HG02970 (cell line): ENCODE measurements at regions not wholly inside any gene's neighbourhood (a gene's known extent, or its start where the extent isn't known, plus 50 kb on each side); places are given as distances from the start of the nearest gene placed in this dataset.

ENCODE experiments used
- ATAC-seq: cut with Tn5 transposase; IDR thresholded peaks from one replicate; pipeline ENCODE4 v1.9.1; 2021; ENCODE audit warnings: mild to moderate bottlenecking, moderate library complexity, moderate number of reproducible peaks; ENCODE audit not compliant: unreplicated experiment, low FRiP score

- ATAC-seq = no peak
These were observed 341.1 kb downstream of the BRINP1 start for GRCh38 chr9:119027901-119028699.

DNA sequence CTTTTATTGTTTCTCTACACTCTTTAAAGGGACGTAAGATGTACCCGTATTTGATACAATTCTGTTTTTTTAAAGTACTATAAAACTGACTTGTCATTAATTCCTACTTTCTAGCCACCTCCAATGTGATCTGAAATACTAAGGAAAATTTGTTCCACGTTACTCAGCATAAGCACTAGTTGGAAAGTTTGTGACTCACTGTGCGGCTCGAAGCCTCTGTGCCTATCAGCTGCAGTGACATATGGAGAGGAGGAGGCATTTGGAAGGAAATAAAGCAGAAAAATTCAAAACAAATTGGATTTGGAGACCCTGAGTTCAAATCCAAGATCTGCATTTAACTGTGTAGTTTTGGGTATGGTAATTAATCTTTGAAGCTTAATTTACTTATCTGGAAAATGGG, 339.3 kb downstream of the BRINP1 start:
- ATAC-seq = no peak

- ATAC-seq = no peak
These were observed 335.6 kb downstream of the BRINP1 start for GRCh38 chr9:119033596-119033995.

DNA sequence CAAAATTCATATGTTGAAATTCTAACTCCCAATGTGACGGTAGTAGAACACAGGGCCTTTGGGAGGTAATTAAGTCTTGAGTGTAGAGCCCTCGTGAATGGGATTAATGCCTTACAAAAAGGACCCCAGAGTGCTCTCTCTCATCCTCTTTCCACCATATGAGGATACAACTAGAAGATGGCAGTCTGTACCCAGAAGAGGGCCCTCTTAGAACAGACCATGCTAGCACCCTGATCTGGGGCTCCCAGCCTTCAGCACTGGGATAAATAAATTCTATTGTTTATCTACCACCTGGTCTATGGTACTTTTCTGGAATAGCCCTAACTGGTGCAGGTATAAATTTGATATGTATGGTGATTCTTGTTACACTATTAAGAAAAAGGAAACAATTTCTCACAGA, 332.3 kb downstream of the BRINP1 start:
- ATAC-seq = no peak

GRCh38 chr9:119043996-119044395, 325.2 kb downstream of the BRINP1 start:
- no peak for ATAC-seq

DNA sequence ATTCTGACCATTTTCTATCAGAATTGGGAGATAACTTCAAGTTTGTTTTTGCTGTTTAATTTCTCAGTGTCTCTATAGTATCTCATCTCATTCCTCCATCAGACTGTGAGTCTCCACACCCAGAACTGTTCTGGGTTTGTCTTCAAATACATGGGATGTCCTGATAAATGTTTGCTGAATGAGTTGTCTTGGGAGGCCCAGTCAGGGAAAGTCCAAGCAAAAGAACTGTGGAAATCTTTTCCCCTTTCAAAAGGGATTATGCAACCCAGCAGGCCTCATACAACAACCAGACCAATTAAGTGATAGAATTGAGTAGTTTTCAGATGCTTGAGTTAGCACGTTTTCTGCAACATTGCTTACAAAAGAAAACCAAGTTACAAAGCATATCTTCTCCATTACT, 324.4 kb downstream of the BRINP1 start:
- ATAC-seq = no peak

DNA sequence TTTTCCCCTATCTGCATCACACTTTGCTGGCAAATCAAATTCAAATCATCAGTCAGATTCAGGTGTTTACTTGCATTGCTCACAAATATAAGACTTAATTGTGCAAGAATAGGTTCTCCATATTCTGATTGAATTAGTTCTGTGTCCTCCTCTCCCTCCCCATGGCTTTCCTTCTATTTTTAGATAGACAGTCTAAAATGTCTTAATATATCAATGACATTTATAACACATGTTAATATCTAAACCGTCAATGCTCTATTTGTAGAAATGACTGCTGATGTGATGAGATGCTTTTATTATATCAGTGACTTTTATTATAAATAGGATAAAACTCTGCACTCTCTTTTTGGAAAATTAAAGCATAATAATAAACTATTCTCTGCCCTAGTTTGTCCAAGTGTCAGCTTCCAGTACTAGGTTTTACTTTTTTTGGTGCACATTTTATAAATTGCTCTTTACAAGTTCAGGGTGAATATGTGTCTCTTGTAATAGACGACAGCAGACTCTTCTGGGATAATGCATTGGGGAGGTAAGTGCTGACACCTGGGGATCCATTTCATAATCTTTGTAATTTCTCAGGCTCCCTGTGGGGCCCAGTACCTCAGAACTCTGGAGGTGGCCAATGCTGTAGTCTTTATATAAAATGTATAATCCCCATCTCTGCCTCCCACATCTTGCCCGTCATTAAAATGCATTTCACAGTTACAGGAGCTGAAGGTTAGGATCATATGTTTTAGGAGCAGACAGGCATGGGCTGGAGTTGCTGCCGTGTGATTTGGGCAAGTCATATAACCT, 321.5 kb downstream of the BRINP1 start:
- ATAC-seq = no peak

DNA sequence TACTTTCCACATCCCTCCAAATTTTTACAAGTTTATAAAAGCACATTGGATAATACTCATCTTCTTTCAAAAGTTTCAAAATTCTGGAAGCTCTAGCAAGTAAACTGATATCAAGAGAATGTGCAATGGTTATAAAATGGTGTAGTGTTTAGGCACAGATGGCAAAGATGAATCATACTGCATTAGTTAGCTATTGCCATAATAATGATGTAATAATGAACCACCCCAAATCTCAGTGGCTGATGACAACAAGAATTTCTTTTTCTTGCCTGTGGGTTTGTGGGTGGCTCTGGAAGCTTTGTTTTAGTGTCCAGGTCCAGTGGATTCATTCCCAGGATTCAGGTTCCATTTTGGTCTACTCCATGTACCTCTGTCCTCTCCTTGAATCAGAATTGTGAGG, 319.0 kb downstream of the BRINP1 start:
- no peak for ATAC-seq

- no peak for ATAC-seq
These were observed 316.8 kb downstream of the BRINP1 start for GRCh38 chr9:119052339-119053030.

DNA sequence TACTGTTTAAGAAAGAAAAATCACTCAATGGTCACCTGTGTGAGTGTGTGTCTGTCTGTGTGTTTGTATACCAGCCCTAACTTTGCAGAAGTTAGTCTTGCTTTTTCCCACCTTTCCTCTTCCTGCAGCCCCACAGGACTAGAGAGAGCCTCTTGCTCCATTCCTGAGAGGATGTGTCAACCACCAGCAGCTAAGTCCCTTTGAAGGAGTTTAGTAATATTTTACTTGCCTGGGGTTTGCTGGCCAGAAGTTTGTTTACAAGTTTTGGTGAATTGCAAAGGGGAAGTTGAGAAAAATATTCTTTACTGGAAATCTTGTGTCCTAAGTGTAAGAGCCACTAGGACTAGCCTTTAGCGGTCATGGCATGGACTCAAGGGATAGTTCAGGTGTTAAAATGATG, 316.2 kb downstream of the BRINP1 start:
- no peak for ATAC-seq

DNA sequence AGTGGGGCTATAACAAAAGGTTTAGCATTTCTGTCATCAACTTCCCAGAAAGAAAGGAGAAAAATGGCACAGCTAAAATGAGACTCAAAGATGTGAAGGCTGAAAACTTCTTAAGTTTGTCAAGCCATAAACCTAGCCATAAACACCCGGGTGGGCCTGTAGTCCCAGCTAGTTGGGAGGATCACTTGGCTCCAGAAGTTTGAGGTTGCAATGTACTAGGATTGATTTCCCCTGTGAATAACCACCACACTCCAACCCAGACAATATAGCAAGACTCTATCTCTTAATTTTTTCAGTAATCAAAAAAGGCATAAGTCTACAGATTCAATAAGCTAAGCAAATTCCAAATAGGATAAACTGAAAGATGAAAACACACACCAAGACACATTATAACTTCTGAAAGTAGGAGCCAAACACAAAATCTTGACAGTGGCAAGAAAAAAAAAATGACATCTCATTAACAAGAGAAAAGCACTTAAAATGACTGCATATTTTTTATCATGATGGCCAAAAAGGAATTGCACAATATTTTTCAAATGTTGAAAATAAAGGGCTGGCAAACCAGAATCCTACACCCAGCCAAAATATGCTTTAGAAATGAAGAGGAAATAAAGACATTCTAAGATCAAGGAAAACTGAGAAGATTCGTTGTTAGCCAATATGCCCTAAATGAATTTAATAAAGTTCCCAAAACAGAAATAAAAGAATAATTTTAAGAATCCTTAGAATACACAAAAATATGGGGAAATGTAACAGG, 308.4 kb downstream of the BRINP1 start:
- ATAC-seq = no peak

GRCh38 chr9:119071636-119072035, 297.6 kb downstream of the BRINP1 start:
- ATAC-seq = no peak

DNA sequence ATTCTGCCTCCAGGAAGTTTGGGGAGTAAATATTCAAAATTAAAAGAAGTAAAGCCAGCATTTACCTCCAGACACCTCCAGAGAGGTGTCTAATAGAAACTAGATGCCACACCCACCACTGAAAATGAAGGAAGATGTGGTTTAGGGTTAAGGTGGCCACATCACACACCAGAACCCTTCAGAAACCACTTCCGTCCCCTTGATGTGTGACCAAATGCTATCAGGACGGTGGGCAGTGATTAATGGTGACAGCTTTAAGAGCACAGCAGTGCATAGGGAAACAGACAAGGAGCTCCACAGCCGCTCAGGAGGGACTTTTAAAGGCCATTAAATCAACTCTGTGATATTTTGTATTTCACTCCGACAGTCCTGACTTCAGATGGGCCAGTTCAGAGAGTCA, 295.2 kb downstream of the BRINP1 start:
- ATAC-seq = no peak

DNA sequence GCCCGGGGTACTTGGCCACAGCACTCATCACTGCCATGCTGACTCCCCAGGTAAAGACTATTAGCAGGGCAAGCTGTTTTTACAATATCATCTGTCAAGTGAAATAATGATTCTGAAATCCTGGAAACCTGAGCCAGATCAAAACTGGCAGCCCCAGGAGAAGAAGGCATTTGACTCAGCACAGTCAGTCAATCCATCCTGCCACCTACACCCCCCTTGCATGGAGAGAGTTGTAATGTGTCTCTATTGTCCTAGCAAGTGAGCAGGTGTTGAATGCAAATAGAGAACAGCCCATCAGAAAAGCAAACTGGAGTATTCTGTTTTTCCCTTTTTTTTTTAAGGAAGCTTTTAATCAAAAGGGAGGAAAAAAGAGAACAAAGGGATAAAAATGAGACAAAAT, 291.2 kb downstream of the BRINP1 start:
- ATAC-seq = no peak

- no peak for ATAC-seq
These were observed 285.6 kb downstream of the BRINP1 start for GRCh38 chr9:119083673-119084072.

GRCh38 chr9:119086590-119086989, 282.6 kb downstream of the BRINP1 start:
- ATAC-seq = no peak

DNA sequence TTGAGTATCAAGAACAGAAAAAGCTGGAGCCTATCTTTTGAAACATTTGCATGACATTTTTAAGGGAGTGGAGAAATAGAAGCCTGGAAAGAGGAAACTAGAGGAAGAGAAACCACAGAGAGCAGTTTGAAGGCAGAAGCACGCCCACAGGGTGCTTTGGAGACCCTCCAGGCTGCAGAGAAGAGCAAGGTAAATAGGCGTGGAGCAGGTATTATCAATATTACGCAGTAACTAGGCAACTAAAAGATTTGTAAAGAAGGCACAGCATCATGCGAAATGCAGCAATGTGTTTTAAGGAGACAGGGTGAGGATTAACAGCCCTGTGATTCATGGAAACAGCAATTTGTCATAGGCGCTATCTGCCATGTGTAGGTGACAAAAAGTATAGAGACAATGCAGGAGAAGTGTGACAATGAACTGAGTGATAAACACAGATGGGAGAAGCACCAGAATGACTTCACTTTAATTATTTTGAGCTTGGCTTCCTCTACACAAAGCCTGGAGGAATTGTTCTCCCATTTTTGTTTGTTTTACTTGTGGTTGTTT, 281.2 kb downstream of the BRINP1 start:
- no peak for ATAC-seq

DNA sequence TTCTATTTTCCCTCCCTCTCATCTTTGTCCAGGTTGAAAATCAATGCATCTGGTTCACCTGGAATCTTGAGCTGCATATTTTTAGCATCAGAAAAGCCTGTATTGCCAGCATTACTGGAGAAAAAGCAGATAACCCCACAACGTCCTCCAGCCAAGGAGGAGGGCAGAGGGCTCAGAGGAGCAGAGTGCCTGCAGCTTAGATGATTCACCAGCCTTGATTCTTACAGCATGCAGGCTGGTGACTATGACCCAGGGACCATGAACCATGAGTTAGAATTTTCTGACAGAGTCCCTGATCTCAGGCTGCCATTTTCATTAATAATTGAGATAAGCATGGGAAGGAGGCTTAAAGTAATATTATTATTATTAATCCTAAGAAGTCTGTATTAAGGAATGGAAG, 278.2 kb downstream of the BRINP1 start:
- no peak for ATAC-seq

GRCh38 chr9:119092125-119092524, 277.1 kb downstream of the BRINP1 start:
- ATAC-seq = no peak

GRCh38 chr9:119094086-119094485, 275.1 kb downstream of the BRINP1 start:
- ATAC-seq = no peak
